PC-9 (cell line): ENCODE measurements at regions not wholly inside any gene's neighbourhood (a gene's known extent, or its start where the extent isn't known, plus 50 kb on each side); places are given as distances from the start of the nearest gene placed in this dataset.
"Not testable (repeated sequence)": the region's sequence is repeated elsewhere in the genome, so short reads cannot be mapped to it uniquely, and the experiment has no call there.

ENCODE experiments used
- BruUV-seq: library from RNA; stranded (reverse); fragments of 400-500 nt; replicated peaks from 2 replicates; lab custom pipeline; 2021; lab: Mats Ljungman, UMichigan
- CTCF ChIA-PET: fragments of 300-600 bp; sonication (Branson Sonifier 250); formaldehyde crosslinking; loops from one replicate; lab custom pipeline; 2022; ENCODE audit warnings: antibody characterized with exemption; lab: Charles Lee
- POLR2A ChIA-PET: fragments of 300-600 bp; sonication (Branson Sonifier 250); formaldehyde crosslinking; loops from one replicate; lab custom pipeline; 2022; ENCODE audit warnings: antibody characterized with exemption; ENCODE audit not compliant: unreplicated experiment; lab: Charles Lee
- DNase-seq, 2 experiments: peaks; one replicate each; pipeline versions ENCODE4 v3.0.0 to v3.0.0-alpha.2; 2015 to 2022; ENCODE audit warnings: mixed read lengths in 1 of 2
- H2AFZ ChIP-seq: fragments of 200-600 bp; sonication (generic); 2 replicates; pipeline ENCODE4 v1.8.1; 2017; ENCODE audit warnings: antibody characterized with exemption
- H3F3A ChIP-seq: fragments of 200-600 bp; sonication (generic); 2 replicates; pipeline ENCODE4 v1.8.1; 2017; ENCODE audit warnings: antibody characterized with exemption, mild to moderate bottlenecking, low read depth; ENCODE audit not compliant: insufficient read depth
- H3K27ac ChIP-seq: fragments of 200-600 bp; sonication (generic); 2 replicates; pipeline ENCODE4 v1.6.1; 2016; ENCODE audit warnings: mixed run types
- H3K27me3 ChIP-seq: fragments of 200-600 bp; sonication (generic); 2 replicates; pipeline ENCODE4 v1.6.1; 2016; ENCODE audit warnings: low read depth, mixed run types; ENCODE audit not compliant: insufficient read depth
- H3K36me3 ChIP-seq: fragments of 200-600 bp; sonication (generic); 2 replicates; pipeline ENCODE4 v1.6.1; 2016; ENCODE audit warnings: low read depth, mixed run types
- H3K4me1 ChIP-seq: fragments of 200-600 bp; sonication (generic); replicated peaks from 2 replicates; pipeline ENCODE4 v1.6.1; 2016; ENCODE audit warnings: mixed run types; ENCODE audit not compliant: insufficient read depth
- H3K4me2 ChIP-seq: fragments of 200-600 bp; sonication (generic); 2 replicates; pipeline ENCODE4 v1.6.1; 2017; ENCODE audit warnings: mixed run types
- H3K4me3 ChIP-seq: fragments of 200-600 bp; sonication (generic); 2 replicates; pipeline ENCODE4 v1.6.1; 2016; ENCODE audit warnings: mixed run types
- H3K79me2 ChIP-seq: fragments of 200-600 bp; sonication (generic); 2 replicates; pipeline ENCODE4 v1.6.1; 2017; ENCODE audit warnings: low read depth, mixed run types
- H3K9me2 ChIP-seq: fragments of 200-600 bp; sonication (generic); 2 replicates; pipeline ENCODE4 v1.8.1; 2017; ENCODE audit warnings: mild to moderate bottlenecking; ENCODE audit not compliant: insufficient read depth
- H3K9me3 ChIP-seq: fragments of 200-600 bp; sonication (generic); 2 replicates; pipeline ENCODE4 v1.8.1; 2016; ENCODE audit warnings: low read depth; ENCODE audit not compliant: insufficient read depth
- H4K20me1 ChIP-seq: fragments of 200-600 bp; sonication (generic); 2 replicates; pipeline ENCODE4 v1.8.1; 2017; ENCODE audit not compliant: insufficient read depth
- CTCF ChIP-seq: fragments of 200-600 bp; sonication (generic); conservative IDR thresholded peaks from 2 replicates; pipeline ENCODE4 v1.6.1; 2017; ENCODE audit warnings: mixed run types, antibody characterized with exemption, mild to moderate bottlenecking, moderate library complexity
- EZH2 ChIP-seq: fragments of 200-600 bp; sonication (generic); IDR thresholded peaks from 2 replicates; pipeline ENCODE4 v1.8.0; 2017; ENCODE audit warnings: antibody characterized with exemption, low read depth
- intact Hi-C: fragments of 100-400 bp; cut with micrococcal nuclease; formaldehyde crosslinking; loops from one replicate; pipeline ENCODE4 v1.10.0; 2022; ENCODE audit not compliant: unreplicated experiment

GRCh38 chr1:215444715-215445414 lies 122.2 kb upstream of the KCTD3 start:
- ChIA-PET POLR2A (no interaction called here), CTCF (no interaction called here)
- Histone ChIP-seq H3K36me3 (no peaks in the 10 kb centered on the region), H3K27me3 (no peaks in the 10 kb centered on the region), H3K4me3 (no peak overlapping the region), H3K9me3 (peaks cover 2% of the 10 kb centered on the region; the same call in 1 of the 2 replicates), H3K4me1 (no peaks in the 10 kb centered on the region), H4K20me1 (no peaks in the 10 kb centered on the region), H3K9me2 (no peaks in the 10 kb centered on the region), H3K79me2 (no peaks in the 10 kb centered on the region), H2AFZ (no peak overlapping the region), H3K27ac (no peak overlapping the region), H3F3A (no peaks in the 10 kb centered on the region), H3K4me2 (no peak overlapping the region)
- no TSS peak for BruUV-seq
- DNase-seq, result no peak
- intact Hi-C loops, result no loop called here
- TF ChIP-seq CTCF, result no peak
- no peak for TF ChIP-seq EZH2

GRCh38 chr1:215448014-215448413 lies 119.1 kb upstream of the KCTD3 start:
- H2AFZ ChIP-seq, H3K9me2 ChIP-seq, H3K4me2 ChIP-seq, CTCF ChIA-PET, H3K9me3 ChIP-seq, H4K20me1 ChIP-seq, POLR2A ChIA-PET, H3K79me2 ChIP-seq, BruUV-seq, H3K4me3 ChIP-seq, DNase-seq, H3K27ac ChIP-seq, H3K36me3 ChIP-seq, H3K4me1 ChIP-seq, intact Hi-C loops, H3F3A ChIP-seq, H3K27me3 ChIP-seq: not testable (repeated sequence)

GRCh38 chr1:215449147-215449546 lies 118.0 kb upstream of the KCTD3 start:
- intact Hi-C loops, POLR2A ChIA-PET, H3K79me2 ChIP-seq, H2AFZ ChIP-seq, H3K27me3 ChIP-seq, H4K20me1 ChIP-seq, H3K4me3 ChIP-seq, DNase-seq, CTCF ChIA-PET, H3K4me2 ChIP-seq, H3K9me2 ChIP-seq, BruUV-seq, H3F3A ChIP-seq, H3K36me3 ChIP-seq, H3K9me3 ChIP-seq, H3K27ac ChIP-seq, H3K4me1 ChIP-seq: not testable (repeated sequence)

GRCh38 chr1:215453440-215453839 lies 113.7 kb upstream of the KCTD3 start:
- ChIA-PET CTCF (no interaction called here), POLR2A (no interaction called here)
- Histone ChIP-seq H4K20me1 (no peaks in the 10 kb centered on the region), H3K79me2 (no peaks in the 10 kb centered on the region), H3F3A (no peaks in the 10 kb centered on the region), H3K4me3 (no peak overlapping the region), H3K36me3 (no peaks in the 10 kb centered on the region), H3K4me1 (no peaks in the 10 kb centered on the region), H3K27ac (no peak overlapping the region), H3K4me2 (no peak overlapping the region), H3K27me3 (no peaks in the 10 kb centered on the region), H3K9me3 (no peaks in the 10 kb centered on the region), H2AFZ (no peak overlapping the region), H3K9me2 (no peaks in the 10 kb centered on the region)
- no TSS peak for BruUV-seq
- intact Hi-C loops, result no loop called here
- no peak for TF ChIP-seq EZH2
- TF ChIP-seq CTCF, result no peak
- DNase-seq, result no peak
